Adrenal gland (tissue), 9 donors: ENCODE measurements at regions not wholly inside any gene's neighbourhood (a gene's known extent, or its start where the extent isn't known, plus 50 kb on each side); places are given as distances from the start of the nearest gene placed in this dataset.

Experiments used
- DNase-seq, 7 donors: peaks; one replicate each; pipeline ENCODE4 v3.0.0-alpha.2; 2019 to 2020
- H3K27ac ChIP-seq, 5 donors: fragments of 200-600 bp; sonication (generic) in 4 of 5; 1 replicate in 3 of 5; 2 replicates in 2 of 5; pipeline versions ENCODE4 v1.5.1 to v1.8.0; 2016 to 2020; ENCODE audit warnings: mild to moderate bottlenecking in 1 of 5
- H3K27me3 ChIP-seq: fragments of 200-600 bp; 2 replicates; pipeline ENCODE4 v1.8.0; 2021
- H3K36me3 ChIP-seq, 2 donors: fragments of 200-600 bp; replicated peaks in 1 of 2; 1 replicate in 1 of 2; 2 replicates in 1 of 2; pipeline versions ENCODE4 v1.5.1 to v1.8.0; 2018 to 2022
- H3K4me1 ChIP-seq, 2 donors: fragments of 200-600 bp; replicated peaks in 1 of 2; 1 replicate in 1 of 2; 2 replicates in 1 of 2; pipeline versions ENCODE4 v1.5.1 to v1.8.0; 2018 to 2021
- H3K4me3 ChIP-seq, 4 donors: fragments of 200-600 bp; sonication (generic) in 3 of 4; one replicate each; pipeline ENCODE4 v1.5.1; 2016 to 2018
- H3K9me3 ChIP-seq, 3 donors: fragments of 200-600 bp; sonication (generic) in 1 of 3; replicated peaks in 1 of 3; 1 replicate in 2 of 3; 2 replicates in 1 of 3; pipeline versions ENCODE4 v1.5.1 to v1.8.0; 2016 to 2021
- POLR2A ChIP-seq, 2 donors: fragments of 450-650 bp; IDR thresholded peaks; one replicate each; pipeline ENCODE4 v1.6.1; 2017; ENCODE audit warnings: antibody characterized with exemption in 2 of 2, mild to moderate bottlenecking in 2 of 2, moderate library complexity in 1 of 2
- WGBS, 4 donors: extraction: QIAGEN DNeasy Blood & Tissue Kit in 2 of 4; methylation state at CpG; one replicate each; pipeline versions ENCODE4 v1.1.5 to v1.1.7; 2013 to 2017; 5-methylcytosine and 5-hydroxymethylcytosine counted together
- intact Hi-C, 2 donors: fragments of 100-400 bp; cut with DNase I; formaldehyde crosslinking; loops; one replicate each; pipeline versions ENCODE4 v1.14.1 to v1.15.0; 2022 to 2023
- TF ChIP-seq, protein P1 (sequence below), 6 experiments: fragments of 450-650 bp in 4 of 6; fragments of 200-600 bp in 2 of 6; sonication (generic) in 1 of 6; IDR thresholded peaks; 1 replicate in 5 of 6; 2 replicates in 1 of 6; pipeline versions ENCODE4 v1.5.1 to v1.8.0; 2016 to 2021; ENCODE audit warnings: antibody characterized with exemption in 6 of 6, mild to moderate bottlenecking in 2 of 6, moderate library complexity in 1 of 6
- donor health status: healthy with polysubstance abuse.
- donor health status: Bipolar disorder and iron deficiency.
- donor health status: DM: yes; HTN: yes; CAD: no.
- donor health status: DM: no; HTN: no; CAD: no.
- donor health status: DM: no; HTN: no; CAD: no.

- Histone ChIP-seq H3K9me3 (no peaks in the 10 kb centered on the region), H3K4me3 (no peak overlapping the region), H3K36me3 (no peaks in the 10 kb centered on the region), H3K4me1 (no peaks in the 10 kb centered on the region), H3K27me3 (no peaks in the 10 kb centered on the region), H3K27ac (no peak overlapping the region)
- WGBS, 4 donors, result 64 to 72% (median 69%) methylated on average over 2 of the region's 2 CpGs
- no peak for DNase-seq
- no peak for TF ChIP-seq POLR2A (IDR thresholded peaks at IDR 0.05)
- TF ChIP-seq, protein P1, sequence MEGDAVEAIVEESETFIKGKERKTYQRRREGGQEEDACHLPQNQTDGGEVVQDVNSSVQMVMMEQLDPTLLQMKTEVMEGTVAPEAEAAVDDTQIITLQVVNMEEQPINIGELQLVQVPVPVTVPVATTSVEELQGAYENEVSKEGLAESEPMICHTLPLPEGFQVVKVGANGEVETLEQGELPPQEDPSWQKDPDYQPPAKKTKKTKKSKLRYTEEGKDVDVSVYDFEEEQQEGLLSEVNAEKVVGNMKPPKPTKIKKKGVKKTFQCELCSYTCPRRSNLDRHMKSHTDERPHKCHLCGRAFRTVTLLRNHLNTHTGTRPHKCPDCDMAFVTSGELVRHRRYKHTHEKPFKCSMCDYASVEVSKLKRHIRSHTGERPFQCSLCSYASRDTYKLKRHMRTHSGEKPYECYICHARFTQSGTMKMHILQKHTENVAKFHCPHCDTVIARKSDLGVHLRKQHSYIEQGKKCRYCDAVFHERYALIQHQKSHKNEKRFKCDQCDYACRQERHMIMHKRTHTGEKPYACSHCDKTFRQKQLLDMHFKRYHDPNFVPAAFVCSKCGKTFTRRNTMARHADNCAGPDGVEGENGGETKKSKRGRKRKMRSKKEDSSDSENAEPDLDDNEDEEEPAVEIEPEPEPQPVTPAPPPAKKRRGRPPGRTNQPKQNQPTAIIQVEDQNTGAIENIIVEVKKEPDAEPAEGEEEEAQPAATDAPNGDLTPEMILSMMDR (IDR thresholded peaks at IDR 0.05), result no peak
- intact Hi-C loops, result no loop called here
These were observed 564.2 kb downstream of the MBD2 start for GRCh38 chr18:53660306-53660705.

GRCh38 chr18:53657257-53657656, 567.2 kb downstream of the MBD2 start:
- intact Hi-C loops, result no loop called here
- TF ChIP-seq POLR2A (IDR thresholded peaks at IDR 0.05), result no peak
- TF ChIP-seq, protein P1 (IDR thresholded peaks at IDR 0.05), result no peak

GRCh38 chr18:53649621-53650020, 574.8 kb downstream of the MBD2 start:
- no peak for DNase-seq
- H3K27me3 ChIP-seq, result no peaks in the 10 kb centered on the region
- no peak overlapping the region for H3K4me3 ChIP-seq
- H3K4me1 ChIP-seq, result no peaks in the 10 kb centered on the region
- WGBS, 4 donors, result 20 to 29% (median 21%) methylated on average over 3 of the region's 3 CpGs
- H3K36me3 ChIP-seq, result no peaks in the 10 kb centered on the region
- H3K27ac ChIP-seq, result no peak overlapping the region
- intact Hi-C loops, result no loop called here
- no peaks in the 10 kb centered on the region for H3K9me3 ChIP-seq
- TF ChIP-seq POLR2A (IDR thresholded peaks at IDR 0.05), result no peak
- TF ChIP-seq, protein P1 (IDR thresholded peaks at IDR 0.05), result no peak

More at GRCh38 chr18:53657257-53657656, 567.2 kb downstream of the MBD2 start:
- Histone ChIP-seq H3K27ac (no peak overlapping the region), H3K27me3 (no peaks in the 10 kb centered on the region), H3K36me3 (no peaks in the 10 kb centered on the region), H3K4me3 (no peak overlapping the region), H3K9me3 (no peaks in the 10 kb centered on the region), H3K4me1 (no peaks in the 10 kb centered on the region)
- no peak for DNase-seq
- 59 to 85% (median 63%) methylated on average over 1 to 2 of the region's 2 CpGs for WGBS, 4 donors

- intact Hi-C loops, result no loop called here
- DNase-seq, result no peak
- no peaks in the 10 kb centered on the region for H3K9me3 ChIP-seq
- TF ChIP-seq POLR2A (IDR thresholded peaks at IDR 0.05), result no peak
- TF ChIP-seq, protein P1 (IDR thresholded peaks at IDR 0.05), result no peak
- H3K27me3 ChIP-seq, result no peaks in the 10 kb centered on the region
- no peaks in the 10 kb centered on the region for H3K4me1 ChIP-seq
- H3K4me3 ChIP-seq, result no peak overlapping the region
- 50 to 65% (median 51%) methylated on average over 2 of the region's 2 CpGs for WGBS, 4 donors
- H3K27ac ChIP-seq, result no peak overlapping the region
- H3K36me3 ChIP-seq, result no peaks in the 10 kb centered on the region
These were observed 579.5 kb downstream of the MBD2 start for GRCh38 chr18:53644799-53645471.
